GM23338 (cell line): ENCODE measurements at regions not wholly inside any gene's neighbourhood (a gene's known extent, or its start where the extent isn't known, plus 50 kb on each side); places are given as distances from the start of the nearest gene placed in this dataset.

ENCODE experiments used
- ATAC-seq: fragments of 200-7000 bp; cut with Tn5 transposase; 3 replicates; pipeline ENCODE4 v1.9.1; 2020
- DNase-seq: peaks from one replicate; pipeline ENCODE4 v3.0.0-alpha.2; 2015; ENCODE audit warnings: low spot score
- H2AFZ ChIP-seq: fragments of 200-600 bp; sonication (generic); 2 replicates; pipeline ENCODE4 v1.8.0; 2016; ENCODE audit warnings: antibody characterized with exemption, mild to moderate bottlenecking, moderate library complexity
- H3F3A ChIP-seq: fragments of 200-600 bp; sonication (generic); replicated peaks from 2 replicates; pipeline ENCODE4 v1.8.0; 2017; ENCODE audit warnings: antibody characterized with exemption, mixed run types, low read depth
- H3K27ac ChIP-seq: fragments of 200-600 bp; sonication (generic); 2 replicates; pipeline ENCODE4 v1.6.1; 2016; ENCODE audit warnings: low read depth
- H3K27me3 ChIP-seq: fragments of 200-600 bp; sonication (generic); 2 replicates; pipeline ENCODE4 v1.8.0; 2016; ENCODE audit warnings: mild to moderate bottlenecking, mixed run types, moderate library complexity; ENCODE audit not compliant: insufficient read depth
- H3K36me3 ChIP-seq: fragments of 200-600 bp; sonication (generic); 2 replicates; pipeline ENCODE4 v1.8.0; 2016; ENCODE audit warnings: mild to moderate bottlenecking; ENCODE audit not compliant: insufficient read depth
- H3K4me1 ChIP-seq: fragments of 200-600 bp; sonication (generic); 2 replicates; pipeline ENCODE4 v1.8.0; 2016; ENCODE audit warnings: mild to moderate bottlenecking, moderate library complexity; ENCODE audit not compliant: insufficient read depth
- H3K4me2 ChIP-seq: fragments of 200-600 bp; sonication (generic); 2 replicates; pipeline ENCODE4 v1.7.1; 2017; ENCODE audit warnings: mixed run types
- H3K4me3 ChIP-seq: fragments of 200-600 bp; sonication (generic); 2 replicates; pipeline ENCODE4 v1.6.1; 2016; ENCODE audit warnings: mixed run types
- H3K79me2 ChIP-seq: fragments of 200-600 bp; sonication (generic); replicated peaks from 2 replicates; pipeline ENCODE4 v1.8.0; 2017; ENCODE audit warnings: mild to moderate bottlenecking; ENCODE audit not compliant: insufficient read depth
- H3K9me2 ChIP-seq: fragments of 200-600 bp; sonication (generic); 2 replicates; pipeline ENCODE4 v1.8.0; 2017; ENCODE audit not compliant: insufficient read depth
- H4K20me1 ChIP-seq: fragments of 200-600 bp; sonication (generic); replicated peaks from 2 replicates; pipeline ENCODE4 v1.8.0; 2017; ENCODE audit warnings: mild to moderate bottlenecking; ENCODE audit not compliant: insufficient read depth
- H3K27ac Mint-ChIP-seq: 2 replicates; pipeline ENCODE4 v1.8.0; 2020; ENCODE audit warnings: inconsistent platforms, mild to moderate bottlenecking, moderate library complexity, mixed read lengths
- H3K27me3 Mint-ChIP-seq: 3 replicates; pipeline ENCODE4 v1.8.0; 2022; ENCODE audit warnings: low read depth, mild to moderate bottlenecking, moderate library complexity, mixed read lengths, inconsistent platforms; ENCODE audit not compliant: insufficient read depth, poor library complexity
- H3K36me3 Mint-ChIP-seq: 3 replicates; pipeline ENCODE4 v1.8.0; 2021; ENCODE audit warnings: low read depth, mild to moderate bottlenecking, inconsistent platforms, moderate library complexity, mixed read lengths
- H3K4me1 Mint-ChIP-seq: 3 replicates; pipeline ENCODE4 v1.8.0; 2020; ENCODE audit warnings: mild to moderate bottlenecking, inconsistent platforms, mixed read lengths
- H3K4me3 Mint-ChIP-seq: 3 replicates; pipeline ENCODE4 v1.8.0; 2021; ENCODE audit warnings: moderate library complexity, mild to moderate bottlenecking, inconsistent platforms, mixed read lengths
- H3K9me3 Mint-ChIP-seq: 3 replicates; pipeline ENCODE4 v1.8.0; 2020; ENCODE audit warnings: moderate library complexity, mild to moderate bottlenecking, inconsistent platforms, mixed read lengths
- CREB1 ChIP-seq: fragments of 250-450 bp; sonication (Bioruptor Pico); IDR thresholded peaks from 2 replicates; pipeline ENCODE4 v1.5.0; 2020; ENCODE audit warnings: low read depth, mild to moderate bottlenecking, moderate library complexity
- EZH2 ChIP-seq: fragments of 200-600 bp; sonication (generic); IDR thresholded peaks from one replicate; pipeline ENCODE4 v1.8.0; 2017; ENCODE audit warnings: antibody characterized with exemption, mild to moderate bottlenecking, low read depth; ENCODE audit not compliant: unreplicated experiment
- EZH2phosphoT487 ChIP-seq: fragments of 200-600 bp; sonication (generic); IDR thresholded peaks from one replicate; pipeline ENCODE4 v1.8.1; 2018; ENCODE audit warnings: antibody characterized with exemption; ENCODE audit not compliant: unreplicated experiment
- JUNB ChIP-seq: IDR thresholded peaks from one replicate; pipeline ENCODE4 v1.6.1; 2016; ENCODE audit warnings: antibody characterized with exemption; ENCODE audit not compliant: unreplicated experiment
- NANOG ChIP-seq: IDR thresholded peaks from 2 replicates; pipeline ENCODE4 v1.6.1; 2016; ENCODE audit warnings: antibody characterized with exemption, borderline replicate concordance
- POLR2AphosphoS5 ChIP-seq: IDR thresholded peaks from 2 replicates; pipeline ENCODE4 v1.6.1; 2016; ENCODE audit warnings: antibody characterized with exemption, low read depth
- STAT1 ChIP-seq: IDR thresholded peaks from one replicate; pipeline ENCODE4 v1.6.1; 2016; ENCODE audit warnings: antibody characterized with exemption; ENCODE audit not compliant: unreplicated experiment
- ZNF331 ChIP-seq: fragments of 250-450 bp; sonication (Bioruptor Pico); IDR thresholded peaks from 2 replicates; pipeline ENCODE4 v1.5.0; 2020; ENCODE audit warnings: low read depth, mild to moderate bottlenecking, moderate library complexity
- TF ChIP-seq, protein P1 (sequence below): IDR thresholded peaks from 2 replicates; pipeline ENCODE4 v1.6.1; 2016; ENCODE audit warnings: antibody characterized with exemption
- TF ChIP-seq, protein P2 (sequence below): fragments of 250-450 bp; sonication (Bioruptor Pico); IDR thresholded peaks from 2 replicates; pipeline ENCODE4 v1.5.0; 2020; ENCODE audit warnings: mild to moderate bottlenecking, moderate library complexity
- TF ChIP-seq, protein P3 (sequence below), 2 experiments: fragments of 200-600 bp in 1 of 2; sonication (generic) in 1 of 2; conservative IDR thresholded peaks; 2 replicates each; pipeline versions ENCODE4 v1.5.1 to v1.6.1; 2016 to 2017; ENCODE audit warnings: antibody characterized with exemption in 2 of 2, low read depth in 2 of 2, mild to moderate bottlenecking in 2 of 2, moderate library complexity in 1 of 2

DNA sequence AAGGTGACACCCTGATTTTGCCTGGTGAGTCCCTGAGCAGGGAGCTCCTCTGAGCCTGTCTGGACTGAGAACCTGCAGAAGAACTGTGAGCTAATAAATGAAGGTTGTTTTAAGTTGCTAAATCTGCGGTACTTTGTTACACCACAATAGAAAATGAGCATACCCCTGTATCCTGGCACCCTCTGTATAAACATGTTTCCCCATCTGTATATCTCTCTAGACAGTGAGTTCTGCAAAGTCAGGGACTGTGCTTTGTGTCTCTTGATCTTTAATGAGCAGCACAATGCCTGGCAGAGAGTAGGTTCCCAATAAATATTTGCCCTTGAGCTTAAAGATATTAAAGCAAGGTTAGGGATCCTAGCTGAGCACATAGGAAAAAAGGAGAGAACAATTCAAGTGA is 228.8 kb downstream of the OMA1 start:
- no peak for TF ChIP-seq CREB1
- TF ChIP-seq STAT1, result no peak
- TF ChIP-seq, protein P1, sequence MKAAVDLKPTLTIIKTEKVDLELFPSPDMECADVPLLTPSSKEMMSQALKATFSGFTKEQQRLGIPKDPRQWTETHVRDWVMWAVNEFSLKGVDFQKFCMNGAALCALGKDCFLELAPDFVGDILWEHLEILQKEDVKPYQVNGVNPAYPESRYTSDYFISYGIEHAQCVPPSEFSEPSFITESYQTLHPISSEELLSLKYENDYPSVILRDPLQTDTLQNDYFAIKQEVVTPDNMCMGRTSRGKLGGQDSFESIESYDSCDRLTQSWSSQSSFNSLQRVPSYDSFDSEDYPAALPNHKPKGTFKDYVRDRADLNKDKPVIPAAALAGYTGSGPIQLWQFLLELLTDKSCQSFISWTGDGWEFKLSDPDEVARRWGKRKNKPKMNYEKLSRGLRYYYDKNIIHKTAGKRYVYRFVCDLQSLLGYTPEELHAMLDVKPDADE, result no peak
- no peak for TF ChIP-seq JUNB
- H3K27me3 Mint-ChIP-seq, result no peaks in the 10 kb centered on the region
- Histone ChIP-seq H3K9me2 (peaks cover 6% of the 10 kb centered on the region; the same call in 1 of the 2 replicates), H3K79me2 (no peaks in the 10 kb centered on the region), H3K27me3 (no peaks in the 10 kb centered on the region), H3K4me2 (no peak overlapping the region), H3K36me3 (peaks cover 4% of the 10 kb centered on the region; the same call in 1 of the 2 replicates), H3K4me1 (peaks cover 9% of the 10 kb centered on the region; the same call in 1 of the 2 replicates), H3F3A (no peaks in the 10 kb centered on the region), H4K20me1 (no peaks in the 10 kb centered on the region), H3K4me3 (no peak overlapping the region), H3K27ac (no peak overlapping the region), H2AFZ (no peak overlapping the region)
- H3K4me3 Mint-ChIP-seq, result no peak overlapping the region
- no peak overlapping the region for H3K27ac Mint-ChIP-seq
- no peak for ATAC-seq
- peaks cover 14% of the 10 kb centered on the region; the same call in 2 of the 3 replicates for H3K36me3 Mint-ChIP-seq
- DNase-seq, result no peak
- peaks cover 2% of the 10 kb centered on the region; the same call in 2 of the 3 replicates for H3K4me1 Mint-ChIP-seq
- peaks cover 26% of the 10 kb centered on the region for H3K9me3 Mint-ChIP-seq

DNA sequence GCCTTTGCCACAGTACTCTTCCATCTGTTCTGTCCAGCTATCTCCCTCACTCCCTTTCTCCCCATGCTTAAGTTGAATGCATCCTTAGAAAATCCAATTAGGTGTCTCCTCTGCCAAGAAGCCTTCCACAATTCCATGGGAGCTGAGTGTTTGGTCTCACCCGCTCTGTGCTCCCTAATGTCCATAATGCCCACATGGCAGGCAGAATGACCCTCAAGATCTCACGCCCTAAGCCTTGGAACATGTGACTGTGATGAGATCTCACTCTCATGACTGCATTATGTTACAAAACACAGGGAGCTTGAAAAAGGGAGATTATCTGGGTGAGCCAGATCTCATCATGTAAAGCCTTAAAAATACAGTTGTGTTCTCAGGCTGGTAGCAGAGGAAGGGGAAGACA is 229.4 kb downstream of the OMA1 start:
- H2AFZ ChIP-seq, result no peak overlapping the region
- H3K9me2 ChIP-seq, result peaks cover 6% of the 10 kb centered on the region; the same call in 1 of the 2 replicates
- H3K4me3 ChIP-seq, result no peak overlapping the region
- peaks cover 16% of the 10 kb centered on the region for H3K4me1 ChIP-seq
- no peaks in the 10 kb centered on the region for H3K79me2 ChIP-seq
- no peak overlapping the region for H3K4me2 ChIP-seq
- no peaks in the 10 kb centered on the region for H4K20me1 ChIP-seq
- H3K27me3 Mint-ChIP-seq, result no peaks in the 10 kb centered on the region
- peaks cover 7% of the 10 kb centered on the region for H3K4me1 Mint-ChIP-seq
- no peaks in the 10 kb centered on the region for H3F3A ChIP-seq
- ATAC-seq, result no peak
- H3K27me3 ChIP-seq, result no peaks in the 10 kb centered on the region
- no peak overlapping the region for H3K4me3 Mint-ChIP-seq
- H3K36me3 Mint-ChIP-seq, result peaks cover 13% of the 10 kb centered on the region; the same call in 2 of the 3 replicates
- DNase-seq, result no peak
- H3K36me3 ChIP-seq, result peaks cover 4% of the 10 kb centered on the region; the same call in 1 of the 2 replicates
- no peak overlapping the region for H3K27ac ChIP-seq
- H3K27ac Mint-ChIP-seq, result no peak overlapping the region
- peaks cover 21% of the 10 kb centered on the region for H3K9me3 Mint-ChIP-seq
- TF ChIP-seq JUNB (no peak), STAT1 (no peak), ZNF331 (CRISPR knock-in tag) (no peak), NANOG (no peak), EZH2phosphoT487 (no peak), POLR2AphosphoS5 (no peak), EZH2 (no peak), CREB1 (no peak)
- TF ChIP-seq, protein P1, result no peak
- TF ChIP-seq, protein P2, sequence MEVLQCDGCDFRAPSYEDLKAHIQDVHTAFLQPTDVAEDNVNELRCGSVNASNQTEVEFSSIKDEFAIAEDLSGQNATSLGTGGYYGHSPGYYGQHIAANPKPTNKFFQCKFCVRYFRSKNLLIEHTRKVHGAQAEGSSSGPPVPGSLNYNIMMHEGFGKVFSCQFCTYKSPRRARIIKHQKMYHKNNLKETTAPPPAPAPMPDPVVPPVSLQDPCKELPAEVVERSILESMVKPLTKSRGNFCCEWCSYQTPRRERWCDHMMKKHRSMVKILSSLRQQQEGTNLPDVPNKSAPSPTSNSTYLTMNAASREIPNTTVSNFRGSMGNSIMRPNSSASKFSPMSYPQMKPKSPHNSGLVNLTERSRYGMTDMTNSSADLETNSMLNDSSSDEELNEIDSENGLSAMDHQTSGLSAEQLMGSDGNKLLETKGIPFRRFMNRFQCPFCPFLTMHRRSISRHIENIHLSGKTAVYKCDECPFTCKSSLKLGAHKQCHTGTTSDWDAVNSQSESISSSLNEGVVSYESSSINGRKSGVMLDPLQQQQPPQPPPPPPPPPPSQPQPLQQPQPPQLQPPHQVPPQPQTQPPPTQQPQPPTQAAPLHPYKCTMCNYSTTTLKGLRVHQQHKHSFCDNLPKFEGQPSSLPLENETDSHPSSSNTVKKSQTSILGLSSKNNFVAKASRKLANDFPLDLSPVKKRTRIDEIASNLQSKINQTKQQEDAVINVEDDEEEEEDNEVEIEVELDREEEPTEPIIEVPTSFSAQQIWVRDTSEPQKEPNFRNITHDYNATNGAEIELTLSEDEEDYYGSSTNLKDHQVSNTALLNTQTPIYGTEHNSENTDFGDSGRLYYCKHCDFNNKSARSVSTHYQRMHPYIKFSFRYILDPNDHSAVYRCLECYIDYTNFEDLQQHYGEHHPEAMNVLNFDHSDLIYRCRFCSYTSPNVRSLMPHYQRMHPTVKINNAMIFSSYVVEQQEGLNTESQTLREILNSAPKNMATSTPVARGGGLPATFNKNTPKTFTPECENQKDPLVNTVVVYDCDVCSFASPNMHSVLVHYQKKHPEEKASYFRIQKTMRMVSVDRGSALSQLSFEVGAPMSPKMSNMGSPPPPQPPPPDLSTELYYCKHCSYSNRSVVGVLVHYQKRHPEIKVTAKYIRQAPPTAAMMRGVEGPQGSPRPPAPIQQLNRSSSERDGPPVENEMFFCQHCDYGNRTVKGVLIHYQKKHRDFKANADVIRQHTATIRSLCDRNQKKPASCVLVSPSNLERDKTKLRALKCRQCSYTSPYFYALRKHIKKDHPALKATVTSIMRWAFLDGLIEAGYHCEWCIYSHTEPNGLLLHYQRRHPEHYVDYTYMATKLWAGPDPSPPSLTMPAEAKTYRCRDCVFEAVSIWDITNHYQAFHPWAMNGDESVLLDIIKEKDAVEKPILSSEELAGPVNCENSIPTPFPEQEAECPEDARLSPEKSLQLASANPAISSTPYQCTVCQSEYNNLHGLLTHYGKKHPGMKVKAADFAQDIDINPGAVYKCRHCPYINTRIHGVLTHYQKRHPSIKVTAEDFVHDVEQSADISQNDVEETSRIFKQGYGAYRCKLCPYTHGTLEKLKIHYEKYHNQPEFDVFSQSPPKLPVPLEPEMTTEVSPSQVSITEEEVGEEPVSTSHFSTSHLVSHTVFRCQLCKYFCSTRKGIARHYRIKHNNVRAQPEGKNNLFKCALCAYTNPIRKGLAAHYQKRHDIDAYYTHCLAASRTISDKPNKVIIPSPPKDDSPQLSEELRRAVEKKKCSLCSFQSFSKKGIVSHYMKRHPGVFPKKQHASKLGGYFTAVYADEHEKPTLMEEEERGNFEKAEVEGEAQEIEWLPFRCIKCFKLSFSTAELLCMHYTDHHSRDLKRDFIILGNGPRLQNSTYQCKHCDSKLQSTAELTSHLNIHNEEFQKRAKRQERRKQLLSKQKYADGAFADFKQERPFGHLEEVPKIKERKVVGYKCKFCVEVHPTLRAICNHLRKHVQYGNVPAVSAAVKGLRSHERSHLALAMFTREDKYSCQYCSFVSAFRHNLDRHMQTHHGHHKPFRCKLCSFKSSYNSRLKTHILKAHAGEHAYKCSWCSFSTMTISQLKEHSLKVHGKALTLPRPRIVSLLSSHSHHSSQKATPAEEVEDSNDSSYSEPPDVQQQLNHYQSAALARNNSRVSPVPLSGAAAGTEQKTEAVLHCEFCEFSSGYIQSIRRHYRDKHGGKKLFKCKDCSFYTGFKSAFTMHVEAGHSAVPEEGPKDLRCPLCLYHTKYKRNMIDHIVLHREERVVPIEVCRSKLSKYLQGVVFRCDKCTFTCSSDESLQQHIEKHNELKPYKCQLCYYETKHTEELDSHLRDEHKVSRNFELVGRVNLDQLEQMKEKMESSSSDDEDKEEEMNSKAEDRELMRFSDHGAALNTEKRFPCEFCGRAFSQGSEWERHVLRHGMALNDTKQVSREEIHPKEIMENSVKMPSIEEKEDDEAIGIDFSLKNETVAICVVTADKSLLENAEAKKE, result no peak
- TF ChIP-seq, protein P3, sequence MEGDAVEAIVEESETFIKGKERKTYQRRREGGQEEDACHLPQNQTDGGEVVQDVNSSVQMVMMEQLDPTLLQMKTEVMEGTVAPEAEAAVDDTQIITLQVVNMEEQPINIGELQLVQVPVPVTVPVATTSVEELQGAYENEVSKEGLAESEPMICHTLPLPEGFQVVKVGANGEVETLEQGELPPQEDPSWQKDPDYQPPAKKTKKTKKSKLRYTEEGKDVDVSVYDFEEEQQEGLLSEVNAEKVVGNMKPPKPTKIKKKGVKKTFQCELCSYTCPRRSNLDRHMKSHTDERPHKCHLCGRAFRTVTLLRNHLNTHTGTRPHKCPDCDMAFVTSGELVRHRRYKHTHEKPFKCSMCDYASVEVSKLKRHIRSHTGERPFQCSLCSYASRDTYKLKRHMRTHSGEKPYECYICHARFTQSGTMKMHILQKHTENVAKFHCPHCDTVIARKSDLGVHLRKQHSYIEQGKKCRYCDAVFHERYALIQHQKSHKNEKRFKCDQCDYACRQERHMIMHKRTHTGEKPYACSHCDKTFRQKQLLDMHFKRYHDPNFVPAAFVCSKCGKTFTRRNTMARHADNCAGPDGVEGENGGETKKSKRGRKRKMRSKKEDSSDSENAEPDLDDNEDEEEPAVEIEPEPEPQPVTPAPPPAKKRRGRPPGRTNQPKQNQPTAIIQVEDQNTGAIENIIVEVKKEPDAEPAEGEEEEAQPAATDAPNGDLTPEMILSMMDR (conservative IDR thresholded peaks at IDR 0.05; ENCODE audit: low read depth in 2 of 2), result no peak
